Stimulated activated CD8-positive, alpha-beta memory T cell treated with anti-CD3 and anti-CD28 coated beads, Interleukin-7, amount 100 ng/mL, for 48 hours (primary cell): ENCODE measurements at regions not wholly inside any gene's neighbourhood (a gene's known extent, or its start where the extent isn't known, plus 50 kb on each side); places are given as distances from the start of the nearest gene placed in this dataset.
"Not testable (repeated sequence)": the region's sequence is repeated elsewhere in the genome, so short reads cannot be mapped to it uniquely, and the experiment has no call there.

Experiments
- DNase-seq, 2 donors: peaks; one replicate each; pipeline ENCODE4 v3.0.0-alpha.2; 2020; ENCODE audit warnings: low read depth in 1 of 2; ENCODE audit errors: extremely low read depth in 1 of 2

- DNase-seq, result no peak
Measured at GRCh38 chr13:86920961-86921360, 750.2 kb upstream of the SLITRK5 start.

- no peak for DNase-seq
Measured at GRCh38 chr13:86922936-86923335, 748.2 kb upstream of the SLITRK5 start.

DNA sequence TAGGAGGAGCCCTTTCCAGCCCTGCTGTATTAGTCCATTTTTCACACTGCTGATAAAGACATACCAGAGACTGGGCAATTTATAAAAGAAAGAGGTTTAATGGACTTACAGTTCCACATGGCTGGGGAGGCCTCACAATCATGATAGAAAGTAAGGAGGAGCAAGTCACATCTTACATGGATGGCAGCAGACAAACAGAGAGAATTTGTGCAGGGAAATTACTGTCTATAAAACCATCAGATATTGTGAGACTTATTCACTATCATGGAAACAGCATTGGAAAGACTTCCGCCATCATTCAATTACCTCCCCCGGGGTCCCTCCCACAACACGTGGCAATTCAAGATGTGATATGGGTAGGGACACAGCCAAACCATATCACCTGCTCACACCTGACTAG is 744.3 kb upstream of the SLITRK5 start:
- not testable (repeated sequence) for DNase-seq

GRCh38 chr13:86932776-86933334 is 738.3 kb upstream of the SLITRK5 start:
- no peak for DNase-seq

DNA sequence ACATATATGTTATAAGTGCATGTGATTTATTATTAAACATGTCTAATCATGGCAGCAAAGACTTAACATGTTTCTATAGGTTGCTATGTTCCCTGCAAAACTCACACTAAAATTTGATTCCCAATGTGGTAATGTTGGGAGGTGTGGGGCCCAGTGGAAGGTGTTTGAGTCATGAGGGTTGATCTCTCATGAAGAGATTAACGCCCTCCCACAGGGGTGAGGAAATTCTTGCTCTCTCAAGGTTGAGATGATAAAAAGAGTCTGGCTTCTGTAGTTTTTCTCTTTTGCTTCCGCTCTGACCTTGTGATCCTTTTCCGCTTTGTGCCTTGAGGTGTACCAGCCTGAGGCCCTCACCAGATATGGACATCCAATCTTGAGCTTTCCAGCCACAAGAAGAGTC is 737.5 kb upstream of the SLITRK5 start:
- no peak for DNase-seq

- DNase-seq, result no peak
Measured at GRCh38 chr13:86937316-86937715, 733.9 kb upstream of the SLITRK5 start.

DNA sequence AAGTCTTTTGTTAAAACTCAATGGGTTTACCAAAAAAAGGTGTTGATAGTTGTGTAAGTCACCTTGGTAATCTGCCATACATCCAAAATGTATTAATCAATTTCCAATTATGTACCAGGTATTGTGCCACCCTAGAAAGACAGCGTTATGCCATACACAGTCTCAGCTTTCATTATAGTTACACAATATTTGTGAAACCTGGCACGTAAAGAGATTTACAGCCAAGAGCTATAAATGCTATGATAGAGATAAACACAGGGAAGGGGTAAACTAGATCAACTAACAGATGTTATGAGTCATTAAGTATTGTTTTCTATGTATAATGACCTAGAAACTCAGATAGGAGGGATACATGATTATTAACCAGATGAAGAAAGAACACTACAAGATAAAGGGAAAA is 725.6 kb upstream of the SLITRK5 start:
- DNase-seq, result no peak

GRCh38 chr13:86946734-86947133 is 724.4 kb upstream of the SLITRK5 start:
- no peak for DNase-seq

GRCh38 chr13:86954341-86954740 is 716.8 kb upstream of the SLITRK5 start:
- DNase-seq, result no peak

DNA sequence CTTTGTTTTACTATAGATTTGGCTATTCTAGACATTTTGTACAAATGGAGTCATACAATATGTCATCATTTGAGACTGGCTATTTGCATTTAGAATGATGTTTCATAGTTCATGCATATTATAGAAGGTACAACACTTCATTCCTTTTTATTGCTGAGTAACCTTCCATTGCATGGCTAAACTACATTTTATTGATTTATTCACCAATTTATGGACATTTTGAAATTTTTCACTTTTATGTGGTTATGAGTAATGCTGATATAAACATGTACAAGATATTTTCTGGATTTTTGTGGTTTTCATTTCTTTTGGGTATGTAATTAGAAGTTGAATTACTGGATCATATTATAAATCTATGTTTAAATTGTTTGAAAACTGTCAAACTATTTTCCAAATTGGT is 710.3 kb upstream of the SLITRK5 start:
- no peak for DNase-seq

DNA sequence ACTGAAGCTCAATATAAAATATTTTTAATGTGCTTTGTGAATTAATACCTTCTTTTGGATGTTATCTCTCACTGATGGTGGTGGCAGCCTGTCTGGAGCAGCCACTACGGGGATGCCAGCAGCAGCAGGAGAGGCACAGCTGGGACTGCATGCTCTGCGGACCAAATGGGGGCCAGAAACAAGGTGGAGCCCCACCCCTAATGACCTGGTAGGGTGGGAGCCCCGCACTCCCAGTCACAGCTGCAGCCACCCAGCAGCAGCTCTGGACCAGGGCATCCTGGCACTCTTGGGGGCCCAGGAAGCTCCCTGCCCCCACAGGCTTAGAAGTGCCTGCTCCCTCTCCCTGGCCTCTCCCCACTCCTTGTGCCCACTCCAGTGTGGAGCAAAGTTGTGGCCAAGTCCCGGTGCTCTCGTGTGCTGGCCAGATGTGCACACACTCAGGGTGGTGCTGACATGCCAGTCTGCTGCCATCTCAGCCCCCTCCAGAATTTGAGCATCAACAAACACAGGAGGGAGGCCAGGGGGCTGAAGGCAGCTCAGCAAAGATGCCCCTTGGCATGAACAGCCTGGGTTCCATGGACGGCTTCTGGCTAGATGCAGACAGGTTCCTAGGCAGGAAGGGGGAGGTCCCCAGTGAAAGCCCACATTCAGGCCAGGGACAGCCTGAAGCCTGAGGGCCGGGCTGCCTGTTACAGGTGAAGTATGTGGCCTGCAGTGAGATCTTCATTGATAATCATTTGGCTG is 696.7 kb upstream of the SLITRK5 start:
- DNase-seq, result no peak

GRCh38 chr13:86974995-86975328 is 696.2 kb upstream of the SLITRK5 start:
- no peak for DNase-seq

DNA sequence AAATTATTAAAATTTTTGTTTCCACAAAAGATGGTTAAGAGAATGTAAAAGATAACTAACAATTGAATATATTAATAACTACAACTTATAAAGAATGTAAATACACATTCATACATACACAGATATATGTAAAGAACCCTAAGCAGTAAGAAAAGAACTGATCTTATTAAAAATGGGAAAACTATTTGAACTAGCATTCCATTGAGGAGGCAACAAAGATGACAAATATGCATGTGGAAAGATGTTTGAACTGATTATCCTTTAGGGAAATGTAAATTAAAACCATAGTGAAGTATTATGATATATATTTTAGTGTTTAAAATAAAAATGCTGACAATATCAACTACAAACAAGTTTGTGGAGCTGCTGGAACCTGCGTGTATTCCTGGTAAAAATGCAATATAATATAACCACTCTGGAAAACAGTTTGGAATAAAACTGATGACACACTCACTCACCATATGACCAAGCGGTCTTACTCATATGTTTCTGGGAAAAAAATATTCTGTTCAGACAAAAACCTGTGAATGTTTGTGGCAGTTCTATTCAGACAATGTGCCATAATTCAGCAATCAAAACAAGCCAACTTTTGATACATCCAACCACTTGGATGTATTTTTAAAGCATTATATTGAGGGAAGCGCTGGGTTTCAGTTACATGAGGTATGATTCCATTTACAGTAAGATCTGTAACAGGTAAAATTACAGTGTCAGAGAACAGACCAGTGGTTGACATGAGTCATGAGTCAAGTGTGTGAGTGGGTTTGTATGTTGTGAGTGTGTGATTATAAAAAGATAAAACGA is 694.4 kb upstream of the SLITRK5 start:
- no peak for DNase-seq

DNA sequence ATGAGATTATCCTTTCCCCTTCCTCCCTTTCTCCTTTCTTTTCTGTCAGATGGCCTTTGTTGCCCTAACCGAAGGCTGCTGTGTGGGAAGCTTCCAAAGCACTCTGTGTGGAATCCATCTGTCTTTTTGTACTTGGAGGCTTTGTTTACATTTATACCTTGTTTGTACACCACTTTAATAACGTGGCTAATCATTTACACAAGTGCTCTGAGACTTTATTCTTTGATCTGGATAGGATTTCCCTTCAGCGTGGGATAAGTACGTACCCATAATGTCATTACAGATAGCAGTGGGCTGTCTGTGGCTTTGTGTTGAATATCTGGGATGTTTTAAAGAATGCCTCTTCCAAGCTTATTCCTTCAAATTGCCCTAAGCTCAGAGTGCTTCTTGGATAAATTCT is 684.7 kb upstream of the SLITRK5 start:
- DNase-seq, result no peak

GRCh38 chr13:86992251-86992650 is 678.9 kb upstream of the SLITRK5 start:
- DNase-seq, result no peak

DNA sequence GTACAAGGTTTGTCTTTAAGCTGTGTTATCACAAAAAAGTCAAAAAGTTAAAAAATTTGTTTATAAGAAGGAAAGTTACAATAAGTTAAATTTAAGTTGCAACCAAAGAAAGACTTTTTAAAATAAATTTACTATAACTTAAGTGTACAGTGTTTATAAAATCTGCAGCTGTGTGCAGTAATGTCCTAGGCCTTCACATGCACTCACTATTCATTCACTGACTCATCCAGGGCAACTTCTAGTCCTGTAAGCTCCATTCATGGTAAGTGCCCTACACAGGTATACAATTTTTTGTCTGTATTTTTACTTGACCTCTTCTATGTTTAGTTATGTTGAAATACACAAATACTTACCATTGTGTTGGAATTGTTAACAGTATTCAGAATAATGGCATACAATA is 667.9 kb upstream of the SLITRK5 start:
- no peak for DNase-seq

GRCh38 chr13:87005511-87005910 is 665.7 kb upstream of the SLITRK5 start:
- no peak for DNase-seq

GRCh38 chr13:87035526-87035925 is 635.6 kb upstream of the SLITRK5 start:
- no peak for DNase-seq

- no peak for DNase-seq
Measured at GRCh38 chr13:87042946-87043345, 628.2 kb upstream of the SLITRK5 start.

- DNase-seq, result no peak
Measured at GRCh38 chr13:87052731-87053130, 618.4 kb upstream of the SLITRK5 start.

- DNase-seq, result no peak
Measured at GRCh38 chr13:87057807-87058520, 613.2 kb upstream of the SLITRK5 start.
